PC-3 (cell line): ENCODE measurements at regions not wholly inside any gene's neighbourhood (a gene's known extent, or its start where the extent isn't known, plus 50 kb on each side); places are given as distances from the start of the nearest gene placed in this dataset.

ENCODE experiments used
- ATAC-seq: fragments of 200-7000 bp; cut with Tn5 transposase; 2 replicates; pipeline ENCODE4 v1.9.1; 2020; ENCODE audit warnings: mild to moderate bottlenecking, moderate library complexity
- BruUV-seq: library from RNA; stranded (reverse); fragments of 400-500 nt; replicated peaks from 2 replicates; lab custom pipeline; 2021; lab: Mats Ljungman, UMichigan
- CTCF ChIA-PET: fragments of 300-600 bp; sonication (Branson Sonifier 250); formaldehyde crosslinking; loops from one replicate; lab custom pipeline; 2022; ENCODE audit warnings: antibody characterized with exemption; lab: Charles Lee
- POLR2A ChIA-PET: fragments of 300-600 bp; sonication (Branson Sonifier 250); formaldehyde crosslinking; loops from one replicate; lab custom pipeline; 2022; ENCODE audit warnings: antibody characterized with exemption; ENCODE audit not compliant: unreplicated experiment; lab: Charles Lee
- DNase-seq: peaks from one replicate; pipeline ENCODE4 v3.0.0-alpha.2; 2015
- H2AFZ ChIP-seq: fragments of 300-600 bp; sonication (generic); 2 replicates; pipeline ENCODE4 v1.6.0; 2016; ENCODE audit warnings: antibody characterized with exemption, low read length
- H3F3A ChIP-seq: fragments of 300-600 bp; sonication (generic); one replicate; pipeline ENCODE4 v1.6.0; 2017; ENCODE audit warnings: antibody characterized with exemption, low read length, control low read depth, mild to moderate bottlenecking; ENCODE audit not compliant: unreplicated experiment
- H3K27ac ChIP-seq: fragments of 300-600 bp; sonication (generic); 2 replicates; pipeline ENCODE4 v1.5.1; 2016; ENCODE audit warnings: mild to moderate bottlenecking, low read length
- H3K27me3 ChIP-seq: fragments of 300-600 bp; sonication (generic); 2 replicates; pipeline ENCODE4 v1.6.1; 2016; ENCODE audit warnings: low read length, mixed read lengths
- H3K36me3 ChIP-seq: fragments of 300-600 bp; sonication (generic); 2 replicates; pipeline ENCODE4 v1.6.1; 2016; ENCODE audit warnings: low read depth, mixed run types, low read length, mixed read lengths
- H3K4me1 ChIP-seq: fragments of 300-600 bp; sonication (generic); 2 replicates; pipeline ENCODE4 v1.5.1; 2016; ENCODE audit warnings: low read length; ENCODE audit not compliant: insufficient read depth
- H3K4me2 ChIP-seq: fragments of 300-600 bp; sonication (generic); 2 replicates; pipeline ENCODE4 v1.6.0; 2016; ENCODE audit warnings: low read length
- H3K4me3 ChIP-seq: fragments of 300-600 bp; sonication (generic); 2 replicates; pipeline ENCODE4 v1.5.1; 2016; ENCODE audit warnings: mild to moderate bottlenecking, low read length, mixed read lengths
- H3K79me2 ChIP-seq: fragments of 300-600 bp; sonication (generic); 2 replicates; pipeline ENCODE4 v1.6.1; 2017; ENCODE audit warnings: low read length, mixed read lengths
- H3K9ac ChIP-seq: fragments of 300-600 bp; sonication (generic); 2 replicates; pipeline ENCODE4 v1.6.0; 2016; ENCODE audit warnings: mild to moderate bottlenecking, low read length
- H3K9me2 ChIP-seq: fragments of 300-600 bp; sonication (generic); replicated peaks from 2 replicates; pipeline ENCODE4 v1.6.1; 2016; ENCODE audit warnings: mixed run types, low read length, mixed read lengths
- H3K9me3 ChIP-seq: fragments of 300-600 bp; sonication (generic); 2 replicates; pipeline ENCODE4 v1.6.1; 2016; ENCODE audit warnings: low read length, mixed read lengths
- H4K20me1 ChIP-seq: fragments of 300-600 bp; sonication (generic); 2 replicates; pipeline ENCODE4 v1.6.1; 2016; ENCODE audit warnings: low read length, mixed read lengths
- EZH2 ChIP-seq: fragments of 300-600 bp; sonication (generic); IDR thresholded peaks from one replicate; pipeline ENCODE4 v1.6.1; 2017; ENCODE audit warnings: antibody characterized with exemption, mild to moderate bottlenecking, low read length; ENCODE audit not compliant: unreplicated experiment
- EZH2phosphoT487 ChIP-seq: fragments of 300-600 bp; sonication (generic); IDR thresholded peaks from 2 replicates; pipeline ENCODE4 v1.6.1; 2018; ENCODE audit warnings: mild to moderate bottlenecking, antibody characterized with exemption, low read length, borderline replicate concordance
- intact Hi-C: fragments of 100-400 bp; cut with micrococcal nuclease; formaldehyde crosslinking; loops from 2 replicates; pipeline ENCODE4 v1.9.0; 2023
- TF ChIP-seq, protein P1 (sequence below): fragments of 300-600 bp; sonication (generic); conservative IDR thresholded peaks from 2 replicates; pipeline ENCODE4 v1.5.1; 2017; ENCODE audit warnings: antibody characterized with exemption, low read depth, mild to moderate bottlenecking, low read length

DNA sequence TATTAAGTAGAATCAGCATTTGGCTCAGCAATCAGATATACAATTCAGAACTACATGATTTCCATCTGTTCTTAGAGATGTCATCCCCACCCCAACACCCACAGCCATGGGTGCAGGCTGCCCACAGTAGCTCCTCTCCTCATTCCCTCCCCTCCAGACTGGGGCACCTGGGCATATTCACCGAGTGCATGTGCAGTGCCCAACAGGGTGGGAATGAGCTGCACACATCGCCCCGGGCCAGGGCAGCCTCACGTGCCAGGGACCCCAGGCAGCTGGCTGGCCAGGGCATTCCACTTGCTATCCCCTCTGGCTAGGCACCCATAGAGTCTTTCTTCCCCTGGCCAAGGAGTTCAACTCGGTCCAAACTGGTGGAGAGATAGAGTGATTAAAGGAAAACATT lies 461.9 kb upstream of the NUDT12 start:
- DNase-seq = no peak
- no peak overlapping the region for H2AFZ ChIP-seq
- H3K36me3 ChIP-seq = no peaks in the 10 kb centered on the region
- TF ChIP-seq, protein P1, sequence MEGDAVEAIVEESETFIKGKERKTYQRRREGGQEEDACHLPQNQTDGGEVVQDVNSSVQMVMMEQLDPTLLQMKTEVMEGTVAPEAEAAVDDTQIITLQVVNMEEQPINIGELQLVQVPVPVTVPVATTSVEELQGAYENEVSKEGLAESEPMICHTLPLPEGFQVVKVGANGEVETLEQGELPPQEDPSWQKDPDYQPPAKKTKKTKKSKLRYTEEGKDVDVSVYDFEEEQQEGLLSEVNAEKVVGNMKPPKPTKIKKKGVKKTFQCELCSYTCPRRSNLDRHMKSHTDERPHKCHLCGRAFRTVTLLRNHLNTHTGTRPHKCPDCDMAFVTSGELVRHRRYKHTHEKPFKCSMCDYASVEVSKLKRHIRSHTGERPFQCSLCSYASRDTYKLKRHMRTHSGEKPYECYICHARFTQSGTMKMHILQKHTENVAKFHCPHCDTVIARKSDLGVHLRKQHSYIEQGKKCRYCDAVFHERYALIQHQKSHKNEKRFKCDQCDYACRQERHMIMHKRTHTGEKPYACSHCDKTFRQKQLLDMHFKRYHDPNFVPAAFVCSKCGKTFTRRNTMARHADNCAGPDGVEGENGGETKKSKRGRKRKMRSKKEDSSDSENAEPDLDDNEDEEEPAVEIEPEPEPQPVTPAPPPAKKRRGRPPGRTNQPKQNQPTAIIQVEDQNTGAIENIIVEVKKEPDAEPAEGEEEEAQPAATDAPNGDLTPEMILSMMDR = no peak
- TF ChIP-seq EZH2phosphoT487 = no peak
- TF ChIP-seq EZH2 = no peak
- no peaks in the 10 kb centered on the region for H3F3A ChIP-seq
- CTCF ChIA-PET = no interaction called here
- 0 out of 2 replicates have a peak, but pooled peaks cover 3% of the 10 kb centered on the region for H3K4me1 ChIP-seq
- H3K79me2 ChIP-seq = no peaks in the 10 kb centered on the region
- H3K4me3 ChIP-seq = no peak overlapping the region
- no peaks in the 10 kb centered on the region for H3K9me2 ChIP-seq
- POLR2A ChIA-PET = interaction anchor here (0.5 kb wide), 1 partner anchor 93 kb away, joined by 3 read pairs; no protein-coding TSS in a partner anchor
- no peaks in the 10 kb centered on the region for H3K27me3 ChIP-seq
- no peaks in the 10 kb centered on the region for H4K20me1 ChIP-seq
- BruUV-seq = no TSS peak
- ATAC-seq = no peak
- H3K9me3 ChIP-seq = peaks cover 15% of the 10 kb centered on the region; the same call in 1 of the 2 replicates
- no peak overlapping the region for H3K4me2 ChIP-seq
- no peak overlapping the region for H3K27ac ChIP-seq
- intact Hi-C loops = no loop called here
- no peak overlapping the region for H3K9ac ChIP-seq

DNA sequence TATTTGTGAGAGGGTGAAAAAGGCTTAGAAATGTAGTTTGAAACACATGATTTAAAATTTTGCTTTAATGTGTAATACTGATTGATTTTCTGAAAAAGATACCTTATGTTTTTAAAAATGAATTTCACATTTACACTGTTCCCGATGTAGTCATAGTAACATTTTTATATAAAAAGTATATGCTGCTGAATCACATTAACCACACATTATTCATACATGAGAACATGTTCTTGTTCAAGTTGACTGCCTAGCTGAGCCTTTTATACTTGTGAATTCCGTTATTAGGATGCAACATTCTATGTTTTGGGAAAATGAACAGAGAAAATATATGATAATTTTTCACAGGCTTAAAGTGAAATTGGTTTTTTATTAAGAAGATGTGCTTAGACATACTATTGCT lies 461.1 kb upstream of the NUDT12 start:
- Histone ChIP-seq H2AFZ (no peak overlapping the region), H4K20me1 (no peaks in the 10 kb centered on the region), H3K79me2 (no peaks in the 10 kb centered on the region), H3K9me3 (peaks cover 14% of the 10 kb centered on the region; the same call in 1 of the 2 replicates), H3K4me1 (0 out of 2 replicates have a peak, but pooled peaks cover 3% of the 10 kb centered on the region), H3K27ac (no peak overlapping the region), H3K9ac (no peak overlapping the region), H3K27me3 (no peaks in the 10 kb centered on the region), H3K36me3 (no peaks in the 10 kb centered on the region), H3K4me3 (no peak overlapping the region), H3K9me2 (no peaks in the 10 kb centered on the region), H3F3A (no peaks in the 10 kb centered on the region), H3K4me2 (no peak overlapping the region)
- peak; percentile 88 for ATAC-seq
- ChIA-PET CTCF (no interaction called here), POLR2A (no interaction called here)
- intact Hi-C loops = no loop called here
- DNase-seq = peak; percentile 17
- BruUV-seq = no TSS peak
- TF ChIP-seq EZH2phosphoT487 = no peak

DNA sequence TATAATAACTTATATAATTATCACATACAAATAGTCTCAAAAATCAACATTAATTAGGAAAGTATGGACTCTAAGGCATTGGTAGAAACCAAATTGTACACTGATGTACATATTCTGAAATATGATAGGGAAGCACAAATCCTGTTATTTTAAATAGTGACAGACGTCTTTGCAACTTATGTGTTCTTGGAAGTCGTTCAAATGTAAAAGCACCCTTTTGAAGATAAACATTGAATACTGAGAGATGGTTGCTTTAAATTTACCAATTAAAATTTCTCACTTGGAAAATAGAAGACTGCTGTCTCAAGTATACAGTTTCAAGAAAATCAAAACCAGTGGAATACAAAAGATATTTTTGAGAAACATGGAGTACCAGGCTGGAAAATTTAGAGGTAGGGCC lies 457.4 kb upstream of the NUDT12 start:
- POLR2A ChIA-PET = no interaction called here
- Histone ChIP-seq H3K4me3 (no peak overlapping the region), H3K4me2 (no peak overlapping the region), H3K27ac (no peak overlapping the region), H3K9me2 (no peaks in the 10 kb centered on the region), H3K9me3 (peaks cover 16% of the 10 kb centered on the region; the same call in 1 of the 2 replicates), H4K20me1 (no peaks in the 10 kb centered on the region), H3K4me1 (peaks cover 17% of the 10 kb centered on the region), H2AFZ (no peak overlapping the region), H3F3A (no peaks in the 10 kb centered on the region), H3K9ac (no peak overlapping the region), H3K27me3 (no peaks in the 10 kb centered on the region), H3K36me3 (peaks cover 7% of the 10 kb centered on the region; the same call in 1 of the 2 replicates), H3K79me2 (no peaks in the 10 kb centered on the region)
- no TSS peak for BruUV-seq
- no peak for ATAC-seq
- TF ChIP-seq EZH2 (no peak), EZH2phosphoT487 (no peak)
- TF ChIP-seq, protein P1 = no peak
- intact Hi-C loops = loop anchor here (5.0 kb wide), 1 partner anchor 173 kb away; no protein-coding TSS in a partner anchor
- DNase-seq = no peak
- CTCF ChIA-PET = no interaction called here
